Breast epithelium (tissue), 3 donors: ENCODE measurements at regions not wholly inside any gene's neighbourhood (a gene's known extent, or its start where the extent isn't known, plus 50 kb on each side); places are given as distances from the start of the nearest gene placed in this dataset.
"Not testable (repeated sequence)": the region's sequence is repeated elsewhere in the genome, so short reads cannot be mapped to it uniquely, and the experiment has no call there.

ENCODE experiments used
- CTCF ChIP-seq, 3 donors: fragments of 450-650 bp; IDR thresholded peaks; one replicate each; pipeline ENCODE4 v1.5.1; 2016 to 2017; ENCODE audit warnings: antibody characterized with exemption in 3 of 3, mild to moderate bottlenecking in 3 of 3, moderate library complexity in 3 of 3
- POLR2A ChIP-seq: fragments of 450-650 bp; IDR thresholded peaks from one replicate; pipeline ENCODE4 v1.6.1; 2016; ENCODE audit warnings: antibody characterized with exemption, mild to moderate bottlenecking, moderate library complexity

- TF ChIP-seq CTCF (IDR thresholded peaks at IDR 0.05); POLR2A: not testable (repeated sequence)
These were observed 1243.2 kb upstream of the CRIM1 start for GRCh38 chr2:35112367-35112766.
